Adrenal gland (tissue), 9 donors: ENCODE measurements at regions not wholly inside any gene's neighbourhood (a gene's known extent, or its start where the extent isn't known, plus 50 kb on each side); places are given as distances from the start of the nearest gene placed in this dataset.

Experiments
- DNase-seq, 7 donors: peaks; one replicate each; pipeline ENCODE4 v3.0.0-alpha.2; 2019 to 2020
- H3K27ac ChIP-seq, 5 donors: fragments of 200-600 bp; sonication (generic) in 4 of 5; 1 replicate in 3 of 5; 2 replicates in 2 of 5; pipeline versions ENCODE4 v1.5.1 to v1.8.0; 2016 to 2020; ENCODE audit warnings: mild to moderate bottlenecking in 1 of 5
- H3K27me3 ChIP-seq: fragments of 200-600 bp; 2 replicates; pipeline ENCODE4 v1.8.0; 2021
- H3K36me3 ChIP-seq, 2 donors: fragments of 200-600 bp; replicated peaks in 1 of 2; 1 replicate in 1 of 2; 2 replicates in 1 of 2; pipeline versions ENCODE4 v1.5.1 to v1.8.0; 2018 to 2022
- H3K4me1 ChIP-seq, 2 donors: fragments of 200-600 bp; replicated peaks in 1 of 2; 1 replicate in 1 of 2; 2 replicates in 1 of 2; pipeline versions ENCODE4 v1.5.1 to v1.8.0; 2018 to 2021
- H3K4me3 ChIP-seq, 4 donors: fragments of 200-600 bp; sonication (generic) in 3 of 4; one replicate each; pipeline ENCODE4 v1.5.1; 2016 to 2018
- H3K9me3 ChIP-seq, 3 donors: fragments of 200-600 bp; sonication (generic) in 1 of 3; replicated peaks in 1 of 3; 1 replicate in 2 of 3; 2 replicates in 1 of 3; pipeline versions ENCODE4 v1.5.1 to v1.8.0; 2016 to 2021
- CTCF ChIP-seq, 6 experiments: fragments of 450-650 bp in 4 of 6; fragments of 200-600 bp in 2 of 6; sonication (generic) in 1 of 6; IDR thresholded peaks; 1 replicate in 5 of 6; 2 replicates in 1 of 6; pipeline versions ENCODE4 v1.5.1 to v1.8.0; 2016 to 2021; ENCODE audit warnings: antibody characterized with exemption in 6 of 6, mild to moderate bottlenecking in 2 of 6, moderate library complexity in 1 of 6
- POLR2A ChIP-seq, 2 donors: fragments of 450-650 bp; IDR thresholded peaks; one replicate each; pipeline ENCODE4 v1.6.1; 2017; ENCODE audit warnings: antibody characterized with exemption in 2 of 2, mild to moderate bottlenecking in 2 of 2, moderate library complexity in 1 of 2
- WGBS, 4 donors: extraction: QIAGEN DNeasy Blood & Tissue Kit in 2 of 4; methylation state at CpG; one replicate each; pipeline versions ENCODE4 v1.1.5 to v1.1.7; 2013 to 2017; 5-methylcytosine and 5-hydroxymethylcytosine counted together
- intact Hi-C, 2 donors: fragments of 100-400 bp; cut with DNase I; formaldehyde crosslinking; loops; one replicate each; pipeline versions ENCODE4 v1.14.1 to v1.15.0; 2022 to 2023
- donor health status: healthy with polysubstance abuse.
- donor health status: Bipolar disorder and iron deficiency.
- donor health status: DM: yes; HTN: yes; CAD: no.
- donor health status: DM: no; HTN: no; CAD: no.
- donor health status: DM: no; HTN: no; CAD: no.

- no peak for DNase-seq
- Histone ChIP-seq H3K36me3 (no peaks in the 10 kb centered on the region), H3K9me3 (no peaks in the 10 kb centered on the region), H3K4me3 (no peak overlapping the region), H3K4me1 (no peaks in the 10 kb centered on the region), H3K27me3 (peaks cover 41% of the 10 kb centered on the region), H3K27ac (no peak overlapping the region)
- WGBS, 4 donors, result 68 to 74% (median 71%) methylated on average over 6 of the region's 6 CpGs
- intact Hi-C loops, result no loop called here
- TF ChIP-seq CTCF (IDR thresholded peaks at IDR 0.05), result no peak
- TF ChIP-seq POLR2A (IDR thresholded peaks at IDR 0.05), result no peak
Observed at GRCh38 chr20:56930876-56931275, 301.8 kb downstream of the TFAP2C start.

DNA sequence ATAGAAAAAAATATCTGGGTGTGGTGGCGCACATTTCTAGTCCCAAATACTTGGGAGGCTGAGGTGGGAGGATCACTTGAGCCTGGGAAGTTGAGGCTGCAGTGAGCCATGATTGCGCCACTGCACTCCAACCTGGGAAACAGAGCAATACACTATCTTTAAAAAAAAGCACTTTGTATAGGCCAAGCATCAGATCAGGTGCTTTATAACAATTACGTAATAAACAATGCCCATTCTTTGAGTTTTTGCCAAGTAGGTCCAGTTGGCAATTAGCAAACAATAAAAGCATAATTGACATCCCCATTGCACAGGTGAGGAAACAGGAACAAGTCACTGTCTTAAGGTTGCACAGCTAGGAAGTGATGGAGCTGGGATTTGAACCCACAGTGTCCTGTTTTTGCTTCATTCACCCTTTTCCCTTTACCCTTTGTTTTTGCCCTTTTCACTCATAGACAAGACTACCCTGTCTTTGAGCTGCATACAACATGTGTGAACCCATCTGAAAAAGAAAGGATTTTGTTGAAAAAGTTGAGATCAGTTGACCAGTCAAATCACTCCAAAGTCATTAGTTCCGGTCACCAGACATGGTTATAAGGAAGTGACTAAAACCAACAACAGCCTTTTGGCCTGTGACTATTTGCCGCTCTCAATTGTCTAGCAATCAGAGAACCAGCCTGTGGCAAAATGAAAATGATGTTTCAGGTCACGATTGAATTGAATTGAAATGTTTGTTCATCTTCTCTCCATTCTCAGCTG is 303.6 kb downstream of the TFAP2C start:
- H3K27me3 ChIP-seq, result peaks cover 24% of the 10 kb centered on the region
- no peaks in the 10 kb centered on the region for H3K9me3 ChIP-seq
- no peak for DNase-seq
- 74 to 87% (median 80%) methylated on average over 6 of the region's 6 CpGs for WGBS, 4 donors
- TF ChIP-seq CTCF (IDR thresholded peaks at IDR 0.05) (no peak), POLR2A (IDR thresholded peaks at IDR 0.05) (no peak)
- no peaks in the 10 kb centered on the region for H3K4me1 ChIP-seq
- no peak overlapping the region for H3K4me3 ChIP-seq
- H3K36me3 ChIP-seq, result no peaks in the 10 kb centered on the region
- intact Hi-C loops, result no loop called here
- H3K27ac ChIP-seq, result no peak overlapping the region

DNA sequence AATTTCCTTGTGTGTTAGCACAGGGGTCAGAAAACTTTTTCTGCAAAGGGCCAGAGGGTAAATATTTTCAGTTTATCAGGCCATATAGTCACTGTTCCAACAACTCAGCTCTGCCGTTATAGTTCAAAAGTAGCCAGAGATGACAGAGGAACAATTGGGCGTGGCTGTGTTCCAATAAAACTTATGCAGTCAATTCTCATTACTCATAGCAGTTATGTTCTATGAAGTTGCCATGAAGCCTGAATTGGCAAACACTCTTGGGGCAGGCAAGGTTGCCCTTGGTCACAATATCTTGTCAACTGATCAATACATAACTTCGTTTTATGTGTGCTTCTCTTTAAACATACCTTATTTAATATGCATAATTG is 304.2 kb downstream of the TFAP2C start:
- Histone ChIP-seq H3K9me3 (no peaks in the 10 kb centered on the region), H3K27me3 (peaks cover 20% of the 10 kb centered on the region), H3K27ac (no peak overlapping the region), H3K4me1 (no peaks in the 10 kb centered on the region), H3K4me3 (no peak overlapping the region), H3K36me3 (no peaks in the 10 kb centered on the region)
- DNase-seq, result no peak
- intact Hi-C loops, result no loop called here
- WGBS, 4 donors, result 56 to 73% (median 65%) methylated on average over 3 of the region's 3 CpGs
- TF ChIP-seq POLR2A (IDR thresholded peaks at IDR 0.05) (no peak), CTCF (IDR thresholded peaks at IDR 0.05) (no peak)

GRCh38 chr20:56934888-56935287 is 305.8 kb downstream of the TFAP2C start:
- 62 to 74% (median 67%) methylated on average over 6 of the region's 6 CpGs for WGBS, 4 donors
- H3K27me3 ChIP-seq, result peaks cover 12% of the 10 kb centered on the region
- TF ChIP-seq POLR2A (IDR thresholded peaks at IDR 0.05) (no peak), CTCF (IDR thresholded peaks at IDR 0.05) (no peak)
- no peaks in the 10 kb centered on the region for H3K9me3 ChIP-seq
- no peak overlapping the region for H3K27ac ChIP-seq
- H3K4me1 ChIP-seq, result no peaks in the 10 kb centered on the region
- intact Hi-C loops, result no loop called here
- DNase-seq, result no peak
- H3K4me3 ChIP-seq, result no peak overlapping the region
- H3K36me3 ChIP-seq, result no peaks in the 10 kb centered on the region
